KMS-11 (cell line): ENCODE measurements at regions not wholly inside any gene's neighbourhood (a gene's known extent, or its start where the extent isn't known, plus 50 kb on each side); places are given as distances from the start of the nearest gene placed in this dataset.

ENCODE experiments used
- H2AFZ ChIP-seq: fragments of 200-600 bp; sonication (generic); 2 replicates; pipeline ENCODE4 v1.6.1; 2016; ENCODE audit warnings: antibody characterized with exemption, mixed run types, low read depth
- H3K27ac ChIP-seq: fragments of 200-600 bp; sonication (generic); 2 replicates; pipeline ENCODE4 v1.6.1; 2016; ENCODE audit warnings: mild to moderate bottlenecking, mixed run types
- H3K27me3 ChIP-seq: fragments of 200-600 bp; sonication (generic); 2 replicates; pipeline ENCODE4 v1.6.1; 2017; ENCODE audit warnings: mild to moderate bottlenecking, low read depth, mixed run types, moderate library complexity; ENCODE audit not compliant: insufficient read depth
- H3K36me3 ChIP-seq: fragments of 200-600 bp; sonication (generic); 2 replicates; pipeline ENCODE4 v1.6.1; 2017; ENCODE audit warnings: mild to moderate bottlenecking, mixed run types; ENCODE audit not compliant: insufficient read depth
- H3K4me1 ChIP-seq: fragments of 200-600 bp; sonication (generic); 2 replicates; pipeline ENCODE4 v1.6.1; 2016; ENCODE audit warnings: mild to moderate bottlenecking, low read depth, mixed run types; ENCODE audit not compliant: poor library complexity, severe bottlenecking
- H3K4me2 ChIP-seq: fragments of 200-600 bp; sonication (generic); 2 replicates; pipeline ENCODE4 v1.7.0; 2016; ENCODE audit warnings: mild to moderate bottlenecking, mixed run types
- H3K4me3 ChIP-seq: fragments of 200-600 bp; sonication (generic); IDR thresholded peaks from 2 replicates; pipeline ENCODE4 v1.6.1; 2017; ENCODE audit warnings: low read depth, low read length, mixed read lengths; ENCODE audit not compliant: insufficient read depth
- H3K79me2 ChIP-seq: fragments of 200-600 bp; sonication (generic); 2 replicates; pipeline ENCODE4 v1.6.1; 2016; ENCODE audit warnings: low read depth, mixed run types; ENCODE audit not compliant: insufficient read depth
- H3K9ac ChIP-seq: fragments of 200-600 bp; sonication (generic); 2 replicates; pipeline ENCODE4 v1.6.1; 2016; ENCODE audit warnings: mild to moderate bottlenecking, mixed run types
- H4K20me1 ChIP-seq: fragments of 200-600 bp; sonication (generic); 2 replicates; pipeline ENCODE4 v1.6.1; 2016; ENCODE audit warnings: mild to moderate bottlenecking, mixed run types; ENCODE audit not compliant: insufficient read depth
- TF ChIP-seq, protein P1 (sequence below): fragments of 200-600 bp; sonication (generic); conservative IDR thresholded peaks from 2 replicates; pipeline ENCODE4 v1.6.1; 2017; ENCODE audit warnings: low read depth, mild to moderate bottlenecking, antibody characterized with exemption, low read length, moderate library complexity, mixed read lengths

- Histone ChIP-seq H3K4me2 (no peak overlapping the region), H4K20me1 (no peaks in the 10 kb centered on the region), H3K27ac (no peak overlapping the region), H3K27me3 (no peaks in the 10 kb centered on the region), H3K4me1 (no peaks in the 10 kb centered on the region), H3K79me2 (no peaks in the 10 kb centered on the region), H2AFZ (no peak overlapping the region), H3K36me3 (no peaks in the 10 kb centered on the region), H3K4me3 (no peak overlapping the region), H3K9ac (no peak overlapping the region)
- TF ChIP-seq, protein P1, sequence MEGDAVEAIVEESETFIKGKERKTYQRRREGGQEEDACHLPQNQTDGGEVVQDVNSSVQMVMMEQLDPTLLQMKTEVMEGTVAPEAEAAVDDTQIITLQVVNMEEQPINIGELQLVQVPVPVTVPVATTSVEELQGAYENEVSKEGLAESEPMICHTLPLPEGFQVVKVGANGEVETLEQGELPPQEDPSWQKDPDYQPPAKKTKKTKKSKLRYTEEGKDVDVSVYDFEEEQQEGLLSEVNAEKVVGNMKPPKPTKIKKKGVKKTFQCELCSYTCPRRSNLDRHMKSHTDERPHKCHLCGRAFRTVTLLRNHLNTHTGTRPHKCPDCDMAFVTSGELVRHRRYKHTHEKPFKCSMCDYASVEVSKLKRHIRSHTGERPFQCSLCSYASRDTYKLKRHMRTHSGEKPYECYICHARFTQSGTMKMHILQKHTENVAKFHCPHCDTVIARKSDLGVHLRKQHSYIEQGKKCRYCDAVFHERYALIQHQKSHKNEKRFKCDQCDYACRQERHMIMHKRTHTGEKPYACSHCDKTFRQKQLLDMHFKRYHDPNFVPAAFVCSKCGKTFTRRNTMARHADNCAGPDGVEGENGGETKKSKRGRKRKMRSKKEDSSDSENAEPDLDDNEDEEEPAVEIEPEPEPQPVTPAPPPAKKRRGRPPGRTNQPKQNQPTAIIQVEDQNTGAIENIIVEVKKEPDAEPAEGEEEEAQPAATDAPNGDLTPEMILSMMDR: no peak
Observed at GRCh38 chr2:190117305-190117704, 54.8 kb upstream of the MSTN start.

DNA sequence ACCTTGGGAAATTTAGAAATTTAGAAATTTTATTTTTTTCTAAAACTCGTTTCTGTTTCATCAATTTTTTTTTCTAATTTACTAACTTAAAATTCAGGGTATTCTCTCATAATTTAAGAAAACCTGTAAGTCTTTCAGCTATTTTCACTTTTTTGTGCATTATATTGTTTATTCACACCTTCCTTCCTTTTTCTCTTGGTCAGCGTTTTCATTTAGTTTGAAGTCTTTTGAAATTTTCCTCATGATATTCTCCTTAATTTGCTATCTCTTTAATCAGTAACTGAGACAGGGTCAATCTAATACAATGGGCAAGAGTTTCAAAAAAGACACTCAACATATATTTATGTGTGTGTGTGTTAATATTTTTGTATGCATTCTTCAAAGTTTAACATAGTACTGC lies 50.5 kb upstream of the MSTN start:
- Histone ChIP-seq H3K9ac (no peak overlapping the region), H2AFZ (no peak overlapping the region), H4K20me1 (no peaks in the 10 kb centered on the region), H3K4me2 (no peak overlapping the region), H3K4me3 (no peak overlapping the region), H3K36me3 (no peaks in the 10 kb centered on the region), H3K27ac (no peak overlapping the region), H3K27me3 (no peaks in the 10 kb centered on the region), H3K79me2 (no peaks in the 10 kb centered on the region), H3K4me1 (no peaks in the 10 kb centered on the region)
- TF ChIP-seq, protein P1: no peak
